Natural killer cell (primary cell): ENCODE measurements at regions not wholly inside any gene's neighbourhood (a gene's known extent, or its start where the extent isn't known, plus 50 kb on each side); places are given as distances from the start of the nearest gene placed in this dataset.

ENCODE experiments used
- ATAC-seq, 3 donors: fragments of 150-1000 bp in 2 of 3; fragments of 200-7000 bp in 1 of 3; cut with Tn5 transposase; 1 replicate in 1 of 3; 2 replicates in 2 of 3; pipeline ENCODE4 v1.10.0; 2021; ENCODE audit warnings: mild to moderate bottlenecking in 2 of 3, moderate library complexity in 2 of 3
- DNase-seq, 2 donors: peaks; one replicate each; pipeline versions ENCODE4 v3.0.0 to v3.0.0-alpha.2; 2013 to 2021; ENCODE audit warnings: mixed read lengths in 1 of 2
- H3K27ac ChIP-seq: one replicate; pipeline ENCODE4 v1.5.1; 2013; ENCODE audit warnings: mild to moderate bottlenecking, low read length
- H3K27me3 ChIP-seq: one replicate; pipeline ENCODE4 v1.6.1; 2013; ENCODE audit warnings: low read length; ENCODE audit not compliant: control insufficient read depth, insufficient read depth
- H3K36me3 ChIP-seq: one replicate; pipeline ENCODE4 v1.6.1; 2013; ENCODE audit warnings: low read length; ENCODE audit not compliant: control insufficient read depth, insufficient read depth
- H3K4me1 ChIP-seq: one replicate; pipeline ENCODE4 v1.6.1; 2013; ENCODE audit warnings: low read length; ENCODE audit not compliant: control insufficient read depth, insufficient read depth
- H3K4me3 ChIP-seq: one replicate; pipeline ENCODE4 v1.5.1; 2013; ENCODE audit warnings: low read length
- H3K9me3 ChIP-seq: one replicate; pipeline ENCODE4 v1.6.1; 2013; ENCODE audit warnings: low read length; ENCODE audit not compliant: control insufficient read depth, insufficient read depth
- H3K27ac Mint-ChIP-seq, 2 donors: one replicate each; pipeline ENCODE4 v1.8.0; 2022; ENCODE audit warnings: mild to moderate bottlenecking in 2 of 2, mixed read lengths in 2 of 2, moderate library complexity in 1 of 2
- H3K27me3 Mint-ChIP-seq, 2 donors: one replicate each; pipeline ENCODE4 v1.8.0; 2022; ENCODE audit warnings: low read depth in 2 of 2, mixed read lengths in 2 of 2
- H3K36me3 Mint-ChIP-seq: one replicate; pipeline ENCODE4 v1.8.0; 2022; ENCODE audit warnings: mixed read lengths
- H3K4me1 Mint-ChIP-seq, 2 donors: one replicate each; pipeline ENCODE4 v1.8.0; 2022; ENCODE audit warnings: mixed read lengths in 2 of 2
- H3K4me3 Mint-ChIP-seq: one replicate; pipeline ENCODE4 v1.8.0; 2022; ENCODE audit warnings: mild to moderate bottlenecking, moderate library complexity, mixed read lengths
- H3K9me3 Mint-ChIP-seq, 2 donors: one replicate each; pipeline ENCODE4 v1.8.0; 2022; ENCODE audit warnings: mixed read lengths in 2 of 2
- CTCF ChIP-seq: fragments of 200-600 bp; IDR thresholded peaks from one replicate; pipeline ENCODE4 v1.8.0; 2022; ENCODE audit warnings: antibody characterized with exemption
- WGBS: methylation state at CpG from one replicate; pipeline ENCODE4 v1.1.7; 2013; ENCODE audit warnings: missing lambda C conversion rate; ENCODE audit not compliant: insufficient coverage; 5-methylcytosine and 5-hydroxymethylcytosine counted together
- intact Hi-C: fragments of 100-400 bp; cut with micrococcal nuclease; formaldehyde crosslinking; loops from one replicate; pipeline ENCODE4 v1.14.2; 2022

GRCh38 chr7:42340436-42340835, 103.4 kb upstream of the GLI3 start:
- no peak overlapping the region for H3K4me3 ChIP-seq
- no peaks in the 10 kb centered on the region for H3K4me1 ChIP-seq
- ATAC-seq = no peak
- intact Hi-C loops = no loop called here
- H3K27me3 Mint-ChIP-seq = peaks cover 0 to 8% of the 10 kb centered on the region in 2 donors
- no peak for DNase-seq
- H3K9me3 ChIP-seq = no peaks in the 10 kb centered on the region
- no peaks in the 10 kb centered on the region for H3K27me3 ChIP-seq
- no peaks in the 10 kb centered on the region for H3K4me1 Mint-ChIP-seq
- H3K36me3 ChIP-seq = no peaks in the 10 kb centered on the region
- WGBS = 86% methylated on average over 5 of the region's 5 CpGs
- H3K27ac Mint-ChIP-seq = no peak overlapping the region
- no peaks in the 10 kb centered on the region for H3K36me3 Mint-ChIP-seq
- H3K4me3 Mint-ChIP-seq = no peak overlapping the region
- no peak overlapping the region for H3K27ac ChIP-seq
- H3K9me3 Mint-ChIP-seq = no peaks in the 10 kb centered on the region
- no peak for TF ChIP-seq CTCF

- Histone ChIP-seq H3K4me3 (no peak overlapping the region), H3K36me3 (no peaks in the 10 kb centered on the region), H3K4me1 (no peaks in the 10 kb centered on the region), H3K27ac (no peak overlapping the region), H3K27me3 (no peaks in the 10 kb centered on the region), H3K9me3 (no peaks in the 10 kb centered on the region)
- no peaks in the 10 kb centered on the region for H3K4me1 Mint-ChIP-seq
- H3K4me3 Mint-ChIP-seq = no peak overlapping the region
- intact Hi-C loops = no loop called here
- peaks cover 0 to 5% of the 10 kb centered on the region in 2 donors for H3K27me3 Mint-ChIP-seq
- no peaks in the 10 kb centered on the region for H3K36me3 Mint-ChIP-seq
- ATAC-seq (no peak), DNase-seq (no peak)
- TF ChIP-seq CTCF = no peak
- no peaks in the 10 kb centered on the region for H3K9me3 Mint-ChIP-seq
- H3K27ac Mint-ChIP-seq = no peak overlapping the region
- 83% methylated on average over 1 of the region's 4 CpGs for WGBS
Measured at GRCh38 chr7:42338916-42339540, 102.0 kb upstream of the GLI3 start.

- intact Hi-C loops = no loop called here
- Histone ChIP-seq H3K4me1 (no peaks in the 10 kb centered on the region), H3K4me3 (no peak overlapping the region), H3K9me3 (no peaks in the 10 kb centered on the region), H3K36me3 (no peaks in the 10 kb centered on the region), H3K27me3 (no peaks in the 10 kb centered on the region), H3K27ac (no peak overlapping the region)
- H3K4me3 Mint-ChIP-seq = no peak overlapping the region
- peaks cover 0 to 3% of the 10 kb centered on the region in 2 donors for H3K27me3 Mint-ChIP-seq
- no peak for DNase-seq
- no peaks in the 10 kb centered on the region for H3K9me3 Mint-ChIP-seq
- WGBS = 61% methylated on average over 4 of the region's 4 CpGs
- ATAC-seq = no peak
- H3K4me1 Mint-ChIP-seq = no peaks in the 10 kb centered on the region
- H3K27ac Mint-ChIP-seq = no peak overlapping the region
- TF ChIP-seq CTCF = no peak
- H3K36me3 Mint-ChIP-seq = no peaks in the 10 kb centered on the region
Measured at GRCh38 chr7:42338231-42338915, 101.4 kb upstream of the GLI3 start.
